ENCODE measurements at regions not wholly inside any gene's neighbourhood (a gene's known extent, or its start where the extent isn't known, plus 50 kb on each side); places are given as distances from the start of the nearest gene placed in this dataset.

DNA sequence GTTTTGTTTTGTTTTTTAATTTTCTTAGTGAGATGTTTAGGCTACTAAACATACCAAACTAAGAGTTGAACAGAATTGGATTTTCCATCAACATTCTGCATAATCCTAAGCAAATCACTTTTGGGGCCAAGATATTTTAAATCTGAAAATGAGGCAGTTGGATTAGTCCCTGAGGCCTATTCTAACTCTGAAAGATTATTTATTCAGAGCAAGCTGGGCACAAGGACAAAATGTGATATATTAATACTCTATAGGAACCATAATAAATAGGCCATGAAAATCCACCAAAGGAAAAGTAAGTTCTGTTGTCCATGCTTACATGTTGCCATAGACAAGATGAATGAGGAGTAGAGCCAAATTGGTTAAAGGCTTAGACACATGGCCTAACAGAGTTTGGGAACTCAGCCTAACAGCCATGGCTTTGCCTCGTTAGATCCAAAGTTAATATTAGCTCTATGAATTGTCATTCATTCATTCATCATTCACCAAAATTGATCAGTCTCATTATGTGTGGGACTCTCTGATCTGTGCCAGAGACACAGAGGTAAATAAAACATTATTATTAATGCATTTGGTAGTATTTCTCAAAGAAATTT, 183.5 kb downstream of the SCG2 start:
- no peak overlapping the region for H3K4me3 ChIP-seq (ENCODE audit: low read length)
- TF ChIP-seq, protein P1, sequence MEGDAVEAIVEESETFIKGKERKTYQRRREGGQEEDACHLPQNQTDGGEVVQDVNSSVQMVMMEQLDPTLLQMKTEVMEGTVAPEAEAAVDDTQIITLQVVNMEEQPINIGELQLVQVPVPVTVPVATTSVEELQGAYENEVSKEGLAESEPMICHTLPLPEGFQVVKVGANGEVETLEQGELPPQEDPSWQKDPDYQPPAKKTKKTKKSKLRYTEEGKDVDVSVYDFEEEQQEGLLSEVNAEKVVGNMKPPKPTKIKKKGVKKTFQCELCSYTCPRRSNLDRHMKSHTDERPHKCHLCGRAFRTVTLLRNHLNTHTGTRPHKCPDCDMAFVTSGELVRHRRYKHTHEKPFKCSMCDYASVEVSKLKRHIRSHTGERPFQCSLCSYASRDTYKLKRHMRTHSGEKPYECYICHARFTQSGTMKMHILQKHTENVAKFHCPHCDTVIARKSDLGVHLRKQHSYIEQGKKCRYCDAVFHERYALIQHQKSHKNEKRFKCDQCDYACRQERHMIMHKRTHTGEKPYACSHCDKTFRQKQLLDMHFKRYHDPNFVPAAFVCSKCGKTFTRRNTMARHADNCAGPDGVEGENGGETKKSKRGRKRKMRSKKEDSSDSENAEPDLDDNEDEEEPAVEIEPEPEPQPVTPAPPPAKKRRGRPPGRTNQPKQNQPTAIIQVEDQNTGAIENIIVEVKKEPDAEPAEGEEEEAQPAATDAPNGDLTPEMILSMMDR (conservative IDR thresholded peaks at IDR 0.05; ENCODE audit: low read depth, low read length) = no peak
- DNase-seq (ENCODE audit: low read depth) = no peak

GRCh38 chr2:223420048-223420447, 182.1 kb downstream of the SCG2 start:
- TF ChIP-seq, protein P1 (conservative IDR thresholded peaks at IDR 0.05; ENCODE audit: low read depth, low read length) = no peak
- no peak for DNase-seq (ENCODE audit: low read depth)
- H3K4me3 ChIP-seq (ENCODE audit: low read length) = no peak overlapping the region

GRCh38 chr2:223431479-223431878, 170.7 kb downstream of the SCG2 start:
- no peak overlapping the region for H3K4me3 ChIP-seq (ENCODE audit: low read length)
- TF ChIP-seq, protein P1 (conservative IDR thresholded peaks at IDR 0.05; ENCODE audit: low read depth, low read length) = no peak

DNA sequence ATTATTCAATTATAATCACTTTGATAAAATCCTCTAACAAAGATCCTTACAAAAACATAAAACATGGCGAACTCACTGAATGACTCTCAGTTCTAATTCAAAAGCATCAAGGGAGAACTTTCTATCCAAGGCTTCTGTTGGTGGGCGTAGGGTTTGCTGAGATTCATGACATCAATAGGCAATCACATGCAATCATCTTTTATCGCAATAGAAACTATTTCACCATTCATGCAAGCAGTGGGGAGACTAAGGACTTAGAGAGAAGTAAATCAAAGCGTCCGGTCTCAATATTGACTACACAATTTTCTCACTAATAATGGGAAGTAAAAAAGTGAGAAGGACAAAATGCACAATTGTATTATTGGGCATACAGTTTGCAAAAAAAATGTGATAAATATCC, 168.7 kb downstream of the SCG2 start:
- TF ChIP-seq, protein P1 (conservative IDR thresholded peaks at IDR 0.05; ENCODE audit: low read depth, low read length) = no peak
- no peak overlapping the region for H3K4me3 ChIP-seq (ENCODE audit: low read length)
- DNase-seq (ENCODE audit: low read depth) = no peak

More at GRCh38 chr2:223431479-223431878, 170.7 kb downstream of the SCG2 start:
- no peak for DNase-seq (ENCODE audit: low read depth)

GRCh38 chr2:223437788-223438187, 164.4 kb downstream of the SCG2 start:
- H3K4me3 ChIP-seq (ENCODE audit: low read length) = no peak overlapping the region

GRCh38 chr2:223439184-223439583, 163.0 kb downstream of the SCG2 start:
- DNase-seq (ENCODE audit: low read depth) = no peak
- TF ChIP-seq, protein P1 (conservative IDR thresholded peaks at IDR 0.05; ENCODE audit: low read depth, low read length) = no peak
- H3K4me3 ChIP-seq (ENCODE audit: low read length) = no peak overlapping the region

More at GRCh38 chr2:223437788-223438187, 164.4 kb downstream of the SCG2 start:
- no peak for DNase-seq (ENCODE audit: low read depth)
- TF ChIP-seq, protein P1 (conservative IDR thresholded peaks at IDR 0.05; ENCODE audit: low read depth, low read length) = no peak

- H3K4me3 ChIP-seq (ENCODE audit: low read length) = no peak overlapping the region
- DNase-seq (ENCODE audit: low read depth) = no peak
- TF ChIP-seq, protein P1 (conservative IDR thresholded peaks at IDR 0.05; ENCODE audit: low read depth, low read length) = no peak
These were observed 162.4 kb downstream of the SCG2 start for GRCh38 chr2:223439786-223440185.

All from retinal pigment epithelial cell (primary cell).